ENCODE measurements at regions not wholly inside any gene's neighbourhood (a gene's known extent, or its start where the extent isn't known, plus 50 kb on each side); places are given as distances from the start of the nearest gene placed in this dataset.

- no peak for DNase-seq
These were observed 107.9 kb upstream of the ZNF366 start for GRCh38 chr5:72615061-72615460.

- no peak for DNase-seq
These were observed 106.3 kb upstream of the ZNF366 start for GRCh38 chr5:72613515-72613914.

- DNase-seq: no peak
These were observed 105.6 kb upstream of the ZNF366 start for GRCh38 chr5:72612810-72613209.

- DNase-seq: peak; percentile 84
These were observed 104.0 kb upstream of the ZNF366 start for GRCh38 chr5:72611118-72611730.

- no peak for DNase-seq
These were observed 101.7 kb upstream of the ZNF366 start for GRCh38 chr5:72608926-72609325.

GRCh38 chr5:72608297-72608696, 101.1 kb upstream of the ZNF366 start:
- DNase-seq: no peak

GRCh38 chr5:72607381-72607780, 100.2 kb upstream of the ZNF366 start:
- no peak for DNase-seq

- no peak for DNase-seq
These were observed 99.3 kb upstream of the ZNF366 start for GRCh38 chr5:72606525-72606924.

- no peak for DNase-seq
These were observed 98.4 kb upstream of the ZNF366 start for GRCh38 chr5:72605632-72606031.

GRCh38 chr5:72604798-72605154, 97.6 kb upstream of the ZNF366 start:
- no peak for DNase-seq

- no peak for DNase-seq
These were observed 97.0 kb upstream of the ZNF366 start for GRCh38 chr5:72604111-72604797.

- DNase-seq: no peak
These were observed 95.8 kb upstream of the ZNF366 start for GRCh38 chr5:72602696-72603685.

- DNase-seq: no peak
These were observed 94.7 kb upstream of the ZNF366 start for GRCh38 chr5:72601861-72602260.

GRCh38 chr5:72600391-72600981, 93.3 kb upstream of the ZNF366 start:
- DNase-seq: no peak

GRCh38 chr5:72599519-72600370, 92.5 kb upstream of the ZNF366 start:
- DNase-seq: no peak

- no peak for DNase-seq
These were observed 91.8 kb upstream of the ZNF366 start for GRCh38 chr5:72599065-72599433.

GRCh38 chr5:72598401-72599064, 91.3 kb upstream of the ZNF366 start:
- no peak for DNase-seq

- no peak for DNase-seq
These were observed 90.3 kb upstream of the ZNF366 start for GRCh38 chr5:72597456-72597948.

GRCh38 chr5:72596956-72597355, 89.7 kb upstream of the ZNF366 start:
- DNase-seq: no peak

- no peak for DNase-seq
These were observed 81.4 kb upstream of the ZNF366 start for GRCh38 chr5:72588640-72589039.

- DNase-seq: no peak
These were observed 80.6 kb upstream of the ZNF366 start for GRCh38 chr5:72587661-72588308.
